LNCaP clone FGC (cell line): ENCODE measurements at regions not wholly inside any gene's neighbourhood (a gene's known extent, or its start where the extent isn't known, plus 50 kb on each side); places are given as distances from the start of the nearest gene placed in this dataset.
"Not testable (repeated sequence)": the region's sequence is repeated elsewhere in the genome, so short reads cannot be mapped to it uniquely, and the experiment has no call there.

ENCODE experiments used
- DNase-seq: peaks from one replicate; pipeline ENCODE4 v3.0.0-alpha.2; 2011; ENCODE audit warnings: low read depth
- H3K4me3 ChIP-seq: 2 replicates; pipeline ENCODE4 v1.5.1; 2011; ENCODE audit warnings: mild to moderate bottlenecking, low read depth, low read length, control low read depth
- CTCF ChIP-seq: IDR thresholded peaks from 2 replicates; pipeline ENCODE4 v1.5.1; 2012; ENCODE audit warnings: mild to moderate bottlenecking; ENCODE audit not compliant: control insufficient read depth, insufficient read depth; ENCODE audit errors: extremely low read depth

- DNase-seq = no peak
- no peak for TF ChIP-seq CTCF
- H3K4me3 ChIP-seq = no peak overlapping the region
Observed at GRCh38 chr5:173391031-173391430, 62.8 kb upstream of the STC2 start.

GRCh38 chr5:173387293-173387692 lies 59.1 kb upstream of the STC2 start:
- not testable (repeated sequence) for DNase-seq, H3K4me3 ChIP-seq

- H3K4me3 ChIP-seq = no peak overlapping the region
- DNase-seq = no peak
- TF ChIP-seq CTCF = no peak
Observed at GRCh38 chr5:173385832-173386360, 57.7 kb upstream of the STC2 start.

- TF ChIP-seq CTCF = no peak
- no peak overlapping the region for H3K4me3 ChIP-seq
- DNase-seq = no peak
Observed at GRCh38 chr5:173383711-173384110, 55.5 kb upstream of the STC2 start.

- H3K4me3 ChIP-seq = no peak overlapping the region
- DNase-seq = no peak
- TF ChIP-seq CTCF = no peak
Observed at GRCh38 chr5:173378727-173379126, 50.5 kb upstream of the STC2 start.
